ENCODE measurements at regions not wholly inside any gene's neighbourhood (a gene's known extent, or its start where the extent isn't known, plus 50 kb on each side); places are given as distances from the start of the nearest gene placed in this dataset.

DNA sequence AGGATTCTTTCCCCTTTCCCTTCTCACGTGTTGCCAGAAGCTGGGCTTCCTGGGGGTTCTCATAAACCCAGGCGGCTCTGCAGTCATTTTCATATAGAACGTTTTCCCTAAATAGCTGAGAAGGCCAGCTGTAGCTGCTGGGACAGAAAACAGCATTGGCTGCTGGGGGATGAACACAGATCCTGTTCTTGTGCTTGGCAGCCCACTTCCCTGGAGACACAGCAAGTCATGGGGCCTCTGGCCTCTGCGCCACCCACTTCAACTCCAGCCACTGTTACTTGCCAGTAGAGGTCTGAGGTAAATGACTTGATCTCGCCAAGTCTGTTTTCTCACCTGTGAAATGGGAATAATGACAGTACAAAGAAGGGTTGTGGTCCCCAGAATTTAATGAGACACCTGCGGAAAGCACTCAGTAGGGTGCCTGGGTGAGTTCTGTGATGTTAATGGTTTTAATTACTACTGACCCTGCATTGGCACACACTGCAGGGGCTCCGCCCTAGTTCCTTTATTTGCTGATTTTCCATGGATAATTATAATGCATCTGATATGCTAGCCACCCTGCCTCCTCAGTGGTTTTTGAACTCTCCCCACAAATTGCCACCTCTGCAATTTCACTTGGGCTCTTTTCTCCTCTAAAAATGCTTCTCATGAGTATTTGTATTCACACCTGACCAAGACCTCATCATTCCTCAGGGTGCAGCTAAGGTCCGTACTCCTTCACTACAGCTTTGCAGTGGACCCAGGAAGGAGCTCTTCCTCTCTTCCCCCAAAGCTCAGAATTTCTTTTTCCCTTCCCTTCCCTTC lies 274.7 kb downstream of the RPLP1 start:
- TF ChIP-seq, protein P1, sequence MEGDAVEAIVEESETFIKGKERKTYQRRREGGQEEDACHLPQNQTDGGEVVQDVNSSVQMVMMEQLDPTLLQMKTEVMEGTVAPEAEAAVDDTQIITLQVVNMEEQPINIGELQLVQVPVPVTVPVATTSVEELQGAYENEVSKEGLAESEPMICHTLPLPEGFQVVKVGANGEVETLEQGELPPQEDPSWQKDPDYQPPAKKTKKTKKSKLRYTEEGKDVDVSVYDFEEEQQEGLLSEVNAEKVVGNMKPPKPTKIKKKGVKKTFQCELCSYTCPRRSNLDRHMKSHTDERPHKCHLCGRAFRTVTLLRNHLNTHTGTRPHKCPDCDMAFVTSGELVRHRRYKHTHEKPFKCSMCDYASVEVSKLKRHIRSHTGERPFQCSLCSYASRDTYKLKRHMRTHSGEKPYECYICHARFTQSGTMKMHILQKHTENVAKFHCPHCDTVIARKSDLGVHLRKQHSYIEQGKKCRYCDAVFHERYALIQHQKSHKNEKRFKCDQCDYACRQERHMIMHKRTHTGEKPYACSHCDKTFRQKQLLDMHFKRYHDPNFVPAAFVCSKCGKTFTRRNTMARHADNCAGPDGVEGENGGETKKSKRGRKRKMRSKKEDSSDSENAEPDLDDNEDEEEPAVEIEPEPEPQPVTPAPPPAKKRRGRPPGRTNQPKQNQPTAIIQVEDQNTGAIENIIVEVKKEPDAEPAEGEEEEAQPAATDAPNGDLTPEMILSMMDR (IDR thresholded peaks at IDR 0.05) = no peak
- no peak for TF ChIP-seq POLR2A (IDR thresholded peaks at IDR 0.05)
- H3K4me3 ChIP-seq = no peak overlapping the region
- H3K27ac ChIP-seq = no peak overlapping the region
- intact Hi-C loops (cut with DNase I) = no loop called here
- DNase-seq (no peak), ATAC-seq (no peak)
- no peaks in the 10 kb centered on the region for H3K4me1 ChIP-seq
- WGBS, 2 donors = 84% methylated on average over 8 of the region's 8 CpGs
- no peaks in the 10 kb centered on the region for H3K27me3 ChIP-seq
- H3K36me3 ChIP-seq (replicated peaks in 1 of 2; ENCODE audit: insufficient read depth in 1 of 2, low read depth in 2 of 2) = no peaks in the 10 kb centered on the region
- no peaks in the 10 kb centered on the region for H3K9me3 ChIP-seq

DNA sequence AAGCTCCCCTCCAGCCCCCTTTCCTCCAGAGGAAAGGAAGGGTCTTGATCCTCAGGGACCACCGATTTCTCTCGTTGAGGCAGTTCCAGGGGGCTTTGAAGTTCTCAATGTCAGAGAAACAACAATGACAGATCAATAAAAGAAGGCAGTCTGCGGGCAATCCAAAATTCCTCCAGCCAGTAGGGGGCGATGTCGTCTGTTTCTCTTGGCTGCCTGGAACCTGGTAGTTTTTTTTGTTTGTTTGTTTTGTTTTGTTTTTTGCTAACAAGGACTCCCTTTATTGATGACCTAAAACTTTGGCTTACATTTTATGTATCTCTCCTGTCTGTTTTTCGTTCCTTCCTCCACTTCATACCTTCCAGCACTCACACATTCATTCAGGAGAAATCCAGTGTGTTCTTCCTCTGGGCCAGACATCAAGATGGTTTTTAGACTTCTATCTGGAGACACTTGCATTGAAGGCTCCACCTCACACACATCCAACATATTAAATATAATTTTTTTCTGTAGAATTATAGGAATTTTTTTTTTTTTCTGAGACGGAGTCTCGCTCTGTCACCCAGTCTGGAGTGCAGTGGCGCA lies 276.6 kb downstream of the RPLP1 start:
- intact Hi-C loops (cut with DNase I) = no loop called here
- peak; percentile 24 to 63 (median 52) for DNase-seq
- WGBS, 2 donors = 46 to 53% methylated on average over 9 of the region's 9 CpGs
- H3K27ac ChIP-seq = no peak overlapping the region
- no peaks in the 10 kb centered on the region for H3K4me1 ChIP-seq
- no peaks in the 10 kb centered on the region for H3K27me3 ChIP-seq
- ATAC-seq = peak; percentile 27
- TF ChIP-seq, protein P1 (IDR thresholded peaks at IDR 0.05) = peak in 6 of 7 experiments; percentile 50 to 73 (median 64)
- no peak for TF ChIP-seq POLR2A (IDR thresholded peaks at IDR 0.05)
- no peak overlapping the region for H3K4me3 ChIP-seq
- H3K36me3 ChIP-seq (replicated peaks in 1 of 2; ENCODE audit: insufficient read depth in 1 of 2, low read depth in 2 of 2) = no peaks in the 10 kb centered on the region
- no peaks in the 10 kb centered on the region for H3K9me3 ChIP-seq

GRCh38 chr15:69730281-69731080 lies 277.9 kb downstream of the RPLP1 start:
- intact Hi-C loops (cut with DNase I) = loop anchor here (10.0 kb wide), 1 partner anchor 764 kb away; no protein-coding TSS in a partner anchor
- Histone ChIP-seq H3K27ac (no peak overlapping the region), H3K4me3 (no peak overlapping the region), H3K4me1 (peaks cover 1% of the 10 kb centered on the region), H3K9me3 (no peaks in the 10 kb centered on the region), H3K27me3 (no peaks in the 10 kb centered on the region), H3K36me3 (replicated peaks in 1 of 2; ENCODE audit: insufficient read depth in 1 of 2, low read depth in 2 of 2) (no peaks in the 10 kb centered on the region)
- ATAC-seq (no peak), DNase-seq (no peak)
- TF ChIP-seq, protein P1 (IDR thresholded peaks at IDR 0.05) = no peak
- TF ChIP-seq POLR2A (IDR thresholded peaks at IDR 0.05) = no peak
- WGBS, 2 donors = 78% methylated on average over 11 to 13 of the region's 13 CpGs

GRCh38 chr15:69731081-69731330 lies 278.4 kb downstream of the RPLP1 start:
- H3K27ac ChIP-seq = no peak overlapping the region
- ATAC-seq (no peak), DNase-seq (no peak)
- intact Hi-C loops (cut with DNase I) = loop anchor here (10.0 kb wide), 1 partner anchor 764 kb away; no protein-coding TSS in a partner anchor
- H3K4me3 ChIP-seq = no peak overlapping the region
- no peaks in the 10 kb centered on the region for H3K36me3 ChIP-seq (replicated peaks in 1 of 2; ENCODE audit: insufficient read depth in 1 of 2, low read depth in 2 of 2)
- no peaks in the 10 kb centered on the region for H3K9me3 ChIP-seq
- peaks cover 4% of the 10 kb centered on the region for H3K4me1 ChIP-seq
- TF ChIP-seq, protein P1 (IDR thresholded peaks at IDR 0.05) = no peak
- no peak for TF ChIP-seq POLR2A (IDR thresholded peaks at IDR 0.05)
- WGBS, 2 donors = 88 to 97% methylated on average over 2 of the region's 2 CpGs
- H3K27me3 ChIP-seq = no peaks in the 10 kb centered on the region
